H9 (cell line): ENCODE measurements at regions not wholly inside any gene's neighbourhood (a gene's known extent, or its start where the extent isn't known, plus 50 kb on each side); places are given as distances from the start of the nearest gene placed in this dataset.

Experiments
- DNase-seq: peaks from one replicate; pipeline ENCODE4 v3.0.0-alpha.2; 2017
- H2AFZ ChIP-seq: one replicate; pipeline ENCODE4 v1.6.1; 2013; ENCODE audit warnings: mild to moderate bottlenecking, low read length, control low read depth, moderate library complexity
- H2AK5ac ChIP-seq: 2 replicates; pipeline ENCODE4 v1.6.1; 2013; ENCODE audit warnings: low read length, control low read depth, mixed read lengths; ENCODE audit not compliant: insufficient read length
- H2BK120ac ChIP-seq: one replicate; pipeline ENCODE4 v1.6.1; 2013; ENCODE audit warnings: low read depth, mild to moderate bottlenecking, low read length, control low read depth, inconsistent platforms; ENCODE audit not compliant: poor library complexity, severe bottlenecking
- H2BK12ac ChIP-seq: 2 replicates; pipeline ENCODE4 v1.6.1; 2013; ENCODE audit warnings: low read length, control low read depth, mixed read lengths, low read depth; ENCODE audit not compliant: insufficient read length
- H2BK15ac ChIP-seq: 2 replicates; pipeline ENCODE4 v1.6.1; 2013; ENCODE audit warnings: low read depth, low read length, control low read depth
- H2BK20ac ChIP-seq: one replicate; pipeline ENCODE4 v1.6.1; 2013; ENCODE audit warnings: low read depth, mild to moderate bottlenecking, low read length, control low read depth, inconsistent platforms; ENCODE audit not compliant: poor library complexity, severe bottlenecking
- H2BK5ac ChIP-seq: 2 replicates; pipeline ENCODE4 v1.6.1; 2013; ENCODE audit warnings: low read length, control low read depth, mixed read lengths; ENCODE audit not compliant: insufficient read length
- H3K14ac ChIP-seq: 2 replicates; pipeline ENCODE4 v1.6.1; 2013; ENCODE audit warnings: low read length, control low read depth; ENCODE audit not compliant: insufficient read depth
- H3K18ac ChIP-seq: 2 replicates; pipeline ENCODE4 v1.6.1; 2013; ENCODE audit warnings: low read depth, mild to moderate bottlenecking, mixed read lengths, low read length, control low read depth; ENCODE audit not compliant: insufficient read length
- H3K23ac ChIP-seq: 2 replicates; pipeline ENCODE4 v1.6.1; 2013; ENCODE audit warnings: low read length, control low read depth, mixed read lengths, low read depth; ENCODE audit not compliant: insufficient read length
- H3K23me2 ChIP-seq: 2 replicates; pipeline ENCODE4 v1.6.1; 2013; ENCODE audit warnings: low read depth, mild to moderate bottlenecking, mixed read lengths, low read length, control low read depth; ENCODE audit not compliant: insufficient read length, poor library complexity, severe bottlenecking
- H3K27ac ChIP-seq: 2 replicates; pipeline ENCODE4 v1.5.1; 2013; ENCODE audit warnings: low read length, control low read depth, mixed read lengths, low read depth; ENCODE audit not compliant: insufficient read length
- H3K27me3 ChIP-seq: 2 replicates; pipeline ENCODE4 v1.6.1; 2013; ENCODE audit warnings: low read length, control low read depth, inconsistent platforms; ENCODE audit not compliant: insufficient read depth
- H3K4ac ChIP-seq: 2 replicates; pipeline ENCODE4 v1.6.1; 2013; ENCODE audit warnings: low read depth, mild to moderate bottlenecking, control low read depth, inconsistent platforms, low read length, moderate library complexity
- H3K4me1 ChIP-seq: 2 replicates; pipeline ENCODE4 v1.6.1; 2013; ENCODE audit warnings: low read length, control low read depth, inconsistent platforms; ENCODE audit not compliant: insufficient read depth
- H3K4me2 ChIP-seq: 2 replicates; pipeline ENCODE4 v1.6.1; 2013; ENCODE audit warnings: low read length, control low read depth, mixed read lengths; ENCODE audit not compliant: insufficient read length, insufficient read depth
- H3K56ac ChIP-seq: 2 replicates; pipeline ENCODE4 v1.6.1; 2013; ENCODE audit warnings: low read depth, mild to moderate bottlenecking, mixed read lengths, low read length, control low read depth; ENCODE audit not compliant: insufficient read length
- H3K79me1 ChIP-seq: 2 replicates; pipeline ENCODE4 v1.6.1; 2013; ENCODE audit warnings: low read depth, mild to moderate bottlenecking, moderate library complexity, low read length, control low read depth, inconsistent platforms; ENCODE audit not compliant: insufficient read depth, poor library complexity, severe bottlenecking
- H3K79me2 ChIP-seq: 2 replicates; pipeline ENCODE4 v1.6.1; 2013; ENCODE audit warnings: low read length, control low read depth, inconsistent platforms; ENCODE audit not compliant: insufficient read depth
- H3K9ac ChIP-seq: 2 replicates; pipeline ENCODE4 v1.6.1; 2013; ENCODE audit warnings: low read length, control low read depth, mixed read lengths; ENCODE audit not compliant: insufficient read length; ENCODE audit errors: extremely low read depth
- H3K9me3 ChIP-seq: one replicate; pipeline ENCODE4 v1.6.1; 2013; ENCODE audit warnings: low read depth, low read length, inconsistent platforms; ENCODE audit not compliant: control insufficient read depth
- H3T11ph ChIP-seq: one replicate; pipeline ENCODE4 v1.6.1; 2013; ENCODE audit warnings: mild to moderate bottlenecking, low read length, control low read depth, inconsistent platforms
- H4K20me1 ChIP-seq: one replicate; pipeline ENCODE4 v1.6.1; 2013; ENCODE audit not compliant: control insufficient read depth, insufficient read length, insufficient read depth
- H4K5ac ChIP-seq: 2 replicates; pipeline ENCODE4 v1.6.1; 2013; ENCODE audit warnings: low read depth, mild to moderate bottlenecking, mixed read lengths, low read length, control low read depth; ENCODE audit not compliant: insufficient read length
- H4K8ac ChIP-seq: replicated peaks from 2 replicates; pipeline ENCODE4 v1.6.1; 2013; ENCODE audit warnings: low read length, control low read depth, mixed read lengths, low read depth; ENCODE audit not compliant: insufficient read length
- H4K91ac ChIP-seq: 2 replicates; pipeline ENCODE4 v1.6.1; 2013; ENCODE audit warnings: low read depth, mild to moderate bottlenecking, moderate library complexity, mixed read lengths, low read length, control low read depth; ENCODE audit not compliant: insufficient read length
- H3K27ac Mint-ChIP-seq, 3 experiments: 2 replicates in 2 of 3; 3 replicates in 1 of 3; pipeline ENCODE4 v1.8.0; 2020 to 2021; ENCODE audit warnings: mixed read lengths in 3 of 3, mild to moderate bottlenecking in 1 of 3, moderate library complexity in 1 of 3
- H3K27me3 Mint-ChIP-seq: 2 replicates; pipeline ENCODE4 v1.8.0; 2021; ENCODE audit warnings: low read depth, mild to moderate bottlenecking, moderate library complexity, mixed read lengths
- H3K36me3 Mint-ChIP-seq, 3 experiments: 2 replicates in 2 of 3; 3 replicates in 1 of 3; pipeline ENCODE4 v1.8.0; 2020 to 2021; ENCODE audit warnings: low read depth in 3 of 3, mixed read lengths in 3 of 3; ENCODE audit not compliant: insufficient read depth in 1 of 3
- H3K4me1 Mint-ChIP-seq, 2 experiments: 2 replicates each; pipeline ENCODE4 v1.8.0; 2020; ENCODE audit warnings: mixed read lengths in 2 of 2
- H3K4me3 Mint-ChIP-seq, 2 experiments: 2 replicates in 1 of 2; 3 replicates in 1 of 2; pipeline ENCODE4 v1.8.0; 2020 to 2021; ENCODE audit warnings: mild to moderate bottlenecking in 2 of 2, mixed read lengths in 2 of 2, moderate library complexity in 1 of 2
- H3K9me3 Mint-ChIP-seq, 2 experiments: 2 replicates in 1 of 2; 3 replicates in 1 of 2; pipeline ENCODE4 v1.8.0; 2020; ENCODE audit warnings: mild to moderate bottlenecking in 2 of 2, mixed read lengths in 2 of 2, moderate library complexity in 1 of 2
- CTCF ChIP-seq: fragments of 200-600 bp; sonication (generic); conservative IDR thresholded peaks from 3 replicates; pipeline ENCODE4 v1.8.0; 2021; ENCODE audit warnings: antibody characterized with exemption, mild to moderate bottlenecking
- WGBS: extraction: QIAGEN DNeasy Blood & Tissue Kit; methylation state at CpG from one replicate; pipeline ENCODE4 v1.1.7; 2013; ENCODE audit warnings: missing lambda C conversion rate, low lambda C conversion rate, mixed read lengths; ENCODE audit not compliant: insufficient read length; ENCODE audit errors: extremely low coverage; 5-methylcytosine and 5-hydroxymethylcytosine counted together

- H3K27me3 ChIP-seq, result no peaks in the 10 kb centered on the region
- H2BK5ac ChIP-seq, result no peak overlapping the region
- H3K56ac ChIP-seq, result no peak overlapping the region
- H2AK5ac ChIP-seq, result no peak overlapping the region
- H2AFZ ChIP-seq, result no peak overlapping the region
- no peak overlapping the region for H4K91ac ChIP-seq
- no peak overlapping the region for H3K23ac ChIP-seq
- no peaks in the 10 kb centered on the region for H3K4me1 ChIP-seq
- H3K4me2 ChIP-seq, result no peak overlapping the region
- H4K20me1 ChIP-seq, result no peaks in the 10 kb centered on the region
- no peaks in the 10 kb centered on the region for H3K27me3 Mint-ChIP-seq
- no peak overlapping the region for H4K5ac ChIP-seq
- H3K14ac ChIP-seq, result no peak overlapping the region
- H2BK120ac ChIP-seq, result no peak overlapping the region
- no peak overlapping the region for H3T11ph ChIP-seq
- no peaks in the 10 kb centered on the region for H3K79me2 ChIP-seq
- H3K4me1 Mint-ChIP-seq, result peaks cover 0 to 5% of the 10 kb centered on the region in 2 experiments; a peak in 3 of 4 replicates
- H3K9me3 ChIP-seq, result no peaks in the 10 kb centered on the region
- H3K4ac ChIP-seq, result no peak overlapping the region
- H2BK12ac ChIP-seq, result no peak overlapping the region
- H3K36me3 Mint-ChIP-seq, result no peaks in the 10 kb centered on the region; a peak in 1 of 7 replicates
- H2BK15ac ChIP-seq, result no peak overlapping the region
- no peaks in the 10 kb centered on the region for H3K9me3 Mint-ChIP-seq
- no peak overlapping the region for H3K27ac ChIP-seq
- H3K79me1 ChIP-seq, result no peaks in the 10 kb centered on the region
- no peak overlapping the region for H4K8ac ChIP-seq
- no CpG with 5 or more reads among the region's 2 CpGs for WGBS
- no peak for DNase-seq
- no peak overlapping the region for H2BK20ac ChIP-seq
- no peak overlapping the region for H3K18ac ChIP-seq
- no peak overlapping the region for H3K4me3 Mint-ChIP-seq
- TF ChIP-seq CTCF, result no peak
- no peak overlapping the region for H3K9ac ChIP-seq
- no peak overlapping the region for H3K27ac Mint-ChIP-seq
- H3K23me2 ChIP-seq, result no peaks in the 10 kb centered on the region
Measured at GRCh38 chr7:84678841-84679240, 484.3 kb upstream of the SEMA3A start.
